GM18511 (cell line): ENCODE measurements at regions not wholly inside any gene's neighbourhood (a gene's known extent, or its start where the extent isn't known, plus 50 kb on each side); places are given as distances from the start of the nearest gene placed in this dataset.
A peak's percentile ranks its signal among the peaks of the same experiment; 100 is the strongest.

ENCODE experiments used
- ATAC-seq: cut with Tn5 transposase; IDR thresholded peaks from one replicate; pipeline ENCODE4 v1.9.1; 2021; ENCODE audit warnings: mild to moderate bottlenecking, moderate library complexity; ENCODE audit not compliant: unreplicated experiment

- no peak for ATAC-seq
Measured at GRCh38 chr4:147052361-147052760, 106.7 kb upstream of the TTC29 start.

DNA sequence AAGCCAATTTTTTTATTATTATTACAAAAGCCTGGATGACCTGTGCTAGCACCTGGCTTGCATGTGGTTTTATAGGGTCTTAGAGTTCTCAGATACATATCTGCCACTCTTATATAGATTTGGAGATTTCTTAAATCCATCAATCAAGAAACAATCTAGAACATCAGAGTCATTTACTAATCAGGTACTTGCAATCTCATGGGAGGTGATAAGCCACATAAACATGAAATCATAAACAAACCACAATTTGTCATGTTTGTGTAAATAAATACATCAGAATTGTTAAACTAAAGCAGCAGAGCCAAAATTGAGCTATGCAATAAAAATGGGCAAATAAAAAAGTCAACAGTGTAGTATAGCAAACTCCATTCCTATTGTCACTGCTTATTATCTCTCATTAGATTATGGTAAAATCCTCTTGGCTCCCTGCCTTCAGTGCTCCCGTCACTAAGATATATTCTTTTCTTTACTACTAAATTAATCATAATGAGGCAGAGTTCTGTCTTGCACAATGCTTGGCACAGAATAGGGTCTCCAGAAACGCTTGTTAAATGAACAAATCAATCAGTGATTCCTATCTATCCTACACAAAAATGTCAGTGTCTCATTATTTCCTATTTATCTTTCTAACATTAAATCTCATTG lies 108.7 kb upstream of the TTC29 start:
- no peak for ATAC-seq

DNA sequence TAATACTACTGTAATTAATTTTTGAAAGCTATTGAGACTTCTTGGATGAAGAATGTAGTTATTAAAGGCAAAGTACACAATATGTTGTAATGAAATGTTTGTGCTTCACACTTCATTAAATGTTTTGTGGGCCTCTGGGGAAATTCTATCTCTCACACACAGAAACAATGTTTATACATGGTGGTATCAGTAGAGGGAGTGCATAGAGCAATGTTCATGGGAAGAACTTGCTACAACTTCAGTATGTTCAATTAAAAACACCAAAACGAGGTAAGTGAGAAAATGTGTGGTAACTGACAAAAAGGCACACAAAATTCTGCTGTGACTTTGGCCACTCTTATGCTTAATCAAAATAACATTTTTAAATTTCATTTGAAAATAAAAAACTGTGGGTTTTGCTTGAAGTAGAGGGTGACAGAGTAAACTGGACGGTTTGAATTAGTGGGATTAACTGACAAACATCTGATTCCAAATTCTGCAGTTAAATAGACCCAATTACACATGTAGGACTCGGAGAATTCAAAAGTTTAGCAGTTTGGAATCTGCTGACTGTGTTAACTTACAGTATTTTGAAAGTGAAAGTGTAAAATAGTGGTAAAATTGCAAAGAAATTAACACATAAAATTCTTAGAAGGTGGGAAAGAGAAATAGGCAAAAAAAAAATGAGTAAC lies 111.4 kb upstream of the TTC29 start:
- ATAC-seq, result peak; percentile 54

GRCh38 chr4:147057611-147058190 lies 112.0 kb upstream of the TTC29 start:
- ATAC-seq, result peak; percentile 58

DNA sequence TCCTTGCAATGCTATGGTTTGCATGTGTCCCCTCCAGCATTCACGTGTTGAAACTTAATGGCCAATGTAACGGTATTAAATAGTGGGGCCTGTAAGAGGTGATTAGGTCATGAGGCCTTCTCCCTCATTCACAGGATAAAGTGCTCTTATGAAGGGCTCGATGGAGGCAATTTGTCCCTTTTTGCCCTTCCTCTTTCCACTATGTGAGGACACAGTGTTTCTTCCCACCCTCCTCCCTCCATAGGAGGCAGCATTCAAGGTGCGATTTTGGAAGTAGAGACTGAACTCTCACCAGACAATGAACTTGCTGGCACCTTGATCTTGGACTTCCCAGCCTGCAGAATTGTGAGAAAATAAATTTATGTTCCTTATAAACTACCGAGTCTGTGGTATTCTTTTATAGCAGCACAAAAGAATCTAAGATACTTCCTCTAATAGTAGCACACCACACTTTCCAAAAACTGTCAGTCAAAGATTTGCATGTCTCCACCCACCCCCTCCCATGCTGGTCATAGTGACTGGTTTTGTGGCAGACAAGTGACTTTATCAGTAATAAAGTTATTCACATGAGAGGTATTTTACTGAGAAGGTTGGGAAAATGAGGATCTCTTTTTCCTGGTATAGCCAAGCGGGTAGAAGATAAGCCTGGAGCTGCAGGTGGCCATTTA lies 113.5 kb upstream of the TTC29 start:
- no peak for ATAC-seq

DNA sequence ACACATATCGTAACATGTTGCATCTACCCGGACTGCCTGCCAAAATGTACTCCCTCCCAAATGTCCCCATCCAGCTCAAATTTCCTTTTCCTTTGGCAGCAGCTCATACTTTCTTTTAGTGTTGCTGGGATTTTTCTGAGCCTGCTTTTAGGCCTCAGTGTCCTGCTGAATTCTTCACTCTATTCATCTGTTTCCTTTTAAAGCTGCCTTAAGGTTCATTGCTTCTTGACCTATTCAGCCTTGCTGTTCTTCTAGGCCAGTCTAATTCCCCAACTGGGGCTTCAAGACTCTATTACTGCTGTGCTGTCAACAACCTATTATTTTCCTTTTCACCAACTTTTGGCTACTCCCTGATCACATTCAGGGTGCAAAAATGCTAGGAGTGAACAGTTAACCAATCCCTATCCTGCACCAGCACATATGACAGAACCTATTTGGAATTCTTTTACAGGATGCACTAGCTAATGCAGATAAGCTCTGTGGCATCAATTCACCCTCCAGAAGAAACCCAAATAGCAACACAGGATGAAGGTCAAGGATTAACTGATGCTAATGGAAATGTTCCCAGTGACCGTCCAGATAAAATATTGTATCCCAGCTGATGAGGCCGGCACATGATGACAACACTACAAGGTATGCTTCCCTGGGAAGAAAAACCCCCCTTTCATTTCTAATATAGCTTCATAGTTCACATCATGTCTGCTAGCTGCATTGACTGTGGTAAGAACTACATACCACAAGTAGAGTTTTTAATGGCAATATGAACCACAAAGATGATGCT lies 114.7 kb upstream of the TTC29 start:
- no peak for ATAC-seq

GRCh38 chr4:147064856-147065255 lies 119.2 kb upstream of the TTC29 start:
- ATAC-seq, result no peak

- ATAC-seq, result no peak
Measured at GRCh38 chr4:147068564-147068963, 122.9 kb upstream of the TTC29 start.

DNA sequence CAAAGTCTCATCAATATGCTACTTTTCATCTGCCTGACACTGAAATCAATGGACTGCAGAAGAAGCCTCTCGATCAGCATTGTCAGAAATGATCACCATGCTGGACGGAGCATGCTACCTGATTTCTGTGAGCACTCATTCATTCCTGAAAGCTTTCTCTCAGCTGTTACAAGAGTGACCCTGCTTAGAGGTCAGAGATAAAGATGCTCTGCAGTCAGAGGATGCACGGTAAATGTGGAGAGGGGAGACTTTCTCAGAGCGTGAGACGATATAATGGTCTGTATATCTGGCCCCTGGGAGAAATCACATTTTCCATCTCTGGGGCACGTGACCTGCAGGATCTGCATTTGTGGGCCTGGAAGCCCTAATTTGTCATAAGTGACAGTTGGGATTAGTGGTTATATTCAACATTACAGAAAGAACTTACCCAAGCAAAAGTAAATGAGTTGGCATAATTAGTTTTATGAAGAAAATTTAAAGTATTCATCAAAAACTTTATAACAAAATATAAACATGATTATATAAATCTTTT lies 125.6 kb upstream of the TTC29 start:
- no peak for ATAC-seq

DNA sequence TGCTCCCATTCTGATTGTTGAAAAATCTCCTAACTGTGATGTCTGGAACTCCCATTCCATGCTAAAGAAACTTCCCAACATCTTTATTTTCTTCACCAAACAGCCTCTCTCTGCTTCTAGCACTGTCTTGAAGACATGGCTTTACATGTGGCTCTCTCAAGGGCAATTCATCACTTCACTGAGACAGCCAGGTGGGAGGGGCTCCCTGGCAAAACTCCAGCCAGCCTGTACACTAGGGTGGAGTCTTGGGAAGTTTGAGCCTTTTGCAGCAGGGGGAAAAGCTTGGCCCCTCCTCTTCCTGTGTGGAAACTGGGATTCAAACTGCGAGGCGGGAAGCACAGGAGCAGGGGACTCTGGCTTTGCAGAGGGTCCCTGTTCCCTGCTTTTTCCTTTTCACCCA lies 130.5 kb upstream of the TTC29 start:
- no peak for ATAC-seq

DNA sequence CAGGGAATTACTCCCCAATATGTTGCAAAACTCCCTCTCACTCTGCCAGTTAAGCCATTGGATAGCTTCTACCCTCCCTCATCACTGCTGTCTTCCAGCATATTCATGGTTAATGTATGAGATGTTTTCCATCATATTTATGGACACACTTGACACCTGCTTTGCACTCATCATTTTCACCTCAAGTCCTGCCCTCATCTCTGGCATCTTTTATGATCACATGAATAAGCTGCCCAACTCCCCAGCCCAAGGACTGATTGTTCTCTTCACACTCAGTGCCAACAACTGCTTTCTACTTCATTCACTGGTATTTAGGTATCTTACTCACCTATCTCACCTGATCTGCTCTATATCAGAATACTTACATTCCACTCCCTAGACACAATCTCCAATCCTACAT lies 131.1 kb upstream of the TTC29 start:
- ATAC-seq, result no peak

DNA sequence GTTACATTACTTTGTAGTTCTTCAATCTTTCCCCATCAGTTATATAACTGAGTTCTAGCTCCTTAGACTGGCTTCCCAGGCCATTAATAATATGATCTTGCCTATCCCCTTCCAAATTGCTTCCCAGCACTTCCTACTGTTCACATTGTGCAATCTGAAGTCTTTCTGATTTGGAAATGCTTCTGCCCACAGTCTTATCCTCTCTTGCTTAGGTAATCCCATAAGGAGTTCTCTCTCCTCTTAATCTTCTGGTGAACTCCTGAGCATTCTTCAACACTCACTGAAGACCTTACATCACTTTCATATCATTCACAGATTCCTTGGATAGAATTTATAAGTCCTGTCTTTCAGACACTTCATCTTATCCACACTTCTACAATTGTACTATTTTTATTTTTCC lies 132.7 kb upstream of the TTC29 start:
- ATAC-seq, result no peak

GRCh38 chr4:147078875-147079658 lies 133.4 kb upstream of the TTC29 start:
- no peak for ATAC-seq

DNA sequence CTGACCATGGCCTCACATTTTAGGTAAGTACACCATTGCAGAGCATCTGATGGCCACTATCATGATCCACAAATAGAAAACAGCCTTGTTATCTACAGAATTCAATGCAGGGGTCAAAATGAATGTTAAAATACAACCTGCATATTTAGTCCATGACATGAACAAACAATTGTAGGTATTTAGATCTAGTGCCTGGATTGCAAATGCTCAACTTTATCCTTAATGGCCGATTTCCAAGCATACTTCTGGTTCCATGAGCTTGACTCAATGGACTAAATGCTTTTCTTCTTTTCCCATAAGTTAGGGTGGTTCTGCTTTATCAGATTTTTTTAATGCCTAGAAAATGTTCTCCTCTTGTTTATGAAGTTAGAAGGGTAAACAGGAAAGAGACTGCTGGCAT lies 139.2 kb upstream of the TTC29 start:
- ATAC-seq, result no peak

- ATAC-seq, result no peak
Measured at GRCh38 chr4:147085781-147086180, 140.1 kb upstream of the TTC29 start.

DNA sequence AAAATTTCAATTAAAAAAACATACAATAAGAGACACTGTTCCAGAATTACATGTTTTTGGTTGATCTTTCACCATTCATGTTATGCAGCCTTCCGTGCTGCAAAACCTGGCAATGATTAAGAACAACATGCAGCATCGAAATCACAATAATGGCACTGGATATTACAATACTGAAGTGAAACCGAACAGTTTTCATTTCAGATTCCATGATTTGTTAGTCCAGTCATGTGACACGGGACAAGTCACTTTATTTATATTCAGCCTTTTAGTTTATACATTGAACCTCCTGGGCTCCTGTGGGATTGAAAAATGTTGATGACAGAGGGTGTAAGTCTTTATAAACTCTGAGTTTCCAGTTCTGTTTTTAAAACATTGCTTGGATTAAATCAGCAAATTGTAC lies 142.5 kb upstream of the TTC29 start:
- no peak for ATAC-seq

DNA sequence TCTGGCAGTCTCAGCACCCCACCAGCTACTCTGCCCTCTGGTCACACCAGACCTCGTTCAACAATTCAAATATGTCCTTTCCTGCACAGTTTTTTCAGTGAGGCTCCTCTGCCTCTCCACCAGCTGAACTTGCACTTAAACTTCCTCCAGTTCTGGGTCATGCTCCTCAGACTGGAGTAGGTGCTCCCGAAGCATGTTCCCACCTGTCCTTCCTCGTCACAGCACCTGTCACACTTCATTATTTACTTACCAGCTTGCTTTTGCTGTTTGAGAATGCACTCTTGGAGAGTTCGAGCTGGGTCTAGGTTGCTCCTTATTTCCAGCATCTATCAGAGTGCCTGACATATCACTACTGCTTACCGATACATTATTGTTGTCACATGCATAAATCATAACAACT lies 144.8 kb upstream of the TTC29 start:
- no peak for ATAC-seq

- ATAC-seq, result no peak
Measured at GRCh38 chr4:147093206-147093605, 147.5 kb upstream of the TTC29 start.

DNA sequence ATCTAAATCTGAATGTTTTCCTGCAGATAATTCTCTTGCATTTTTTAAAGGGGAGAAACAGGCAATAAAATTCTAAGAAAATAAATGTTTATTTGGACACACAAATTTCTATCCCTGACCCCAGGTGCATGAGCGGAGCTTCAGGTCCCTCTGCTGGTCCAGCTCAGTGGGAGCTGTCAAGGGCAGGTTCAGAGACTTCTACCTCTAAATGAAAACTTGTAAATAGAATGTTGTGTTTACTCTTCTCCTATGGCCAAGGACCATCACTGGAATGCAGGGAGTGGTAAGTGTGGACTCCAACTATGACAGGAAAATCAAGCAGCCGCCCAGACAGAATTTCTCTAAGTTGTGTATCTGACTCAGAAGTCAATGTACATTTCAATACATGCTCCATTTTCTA lies 148.6 kb upstream of the TTC29 start:
- no peak for ATAC-seq
